ENCODE measurements at regions not wholly inside any gene's neighbourhood (a gene's known extent, or its start where the extent isn't known, plus 50 kb on each side); places are given as distances from the start of the nearest gene placed in this dataset.

DNA sequence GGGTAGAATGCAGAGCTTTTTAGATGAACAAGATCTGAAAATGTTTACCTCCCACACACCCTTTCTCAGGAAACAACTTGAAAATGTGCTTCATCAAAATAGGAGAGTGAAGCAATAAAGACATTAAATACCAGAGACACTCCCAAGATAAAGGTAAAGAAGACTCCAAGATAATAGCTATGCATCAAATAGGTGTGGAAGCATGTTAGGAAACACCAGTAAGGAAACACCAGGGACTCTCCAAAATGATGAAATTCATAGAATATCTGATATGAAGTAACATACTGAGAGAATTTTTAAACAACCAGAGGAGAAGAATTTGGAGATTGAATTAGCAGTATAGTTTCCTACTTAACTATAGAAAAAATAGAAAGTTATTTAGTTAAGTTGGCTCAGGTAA, 57.0 kb downstream of the OR10A6 start:
- Histone ChIP-seq H3K4ac (ENCODE audit: low read length) (no peak overlapping the region), H3K4me1 (ENCODE audit: control insufficient read depth in 2 of 2, insufficient read depth in 1 of 2, low read depth in 1 of 2, low read length in 2 of 2) (peaks cover 1 to 17% of the 10 kb centered on the region in 2 donors), H2BK15ac (ENCODE audit: low read length) (no peak overlapping the region), H3K36me3 (replicated peaks in 1 of 2; ENCODE audit: control insufficient read depth in 2 of 2, insufficient read depth in 2 of 2, low read length in 2 of 2) (no peaks in the 10 kb centered on the region), H3K4me3 (ENCODE audit: low read length in 2 of 2) (no peak overlapping the region), H3K4me2 (ENCODE audit: insufficient read depth, low read length, poor library complexity, severe bottlenecking) (no peak overlapping the region), H4K8ac (ENCODE audit: low read depth, low read length) (no peak overlapping the region), H3K23ac (ENCODE audit: low read depth, low read length, poor library complexity) (no peak overlapping the region), H3K9me3 (replicated peaks in 1 of 2; ENCODE audit: control insufficient read depth in 2 of 2, insufficient read depth in 1 of 2, low read depth in 1 of 2, low read length in 2 of 2) (peaks cover 0 to 6% of the 10 kb centered on the region in 2 donors), H3K9ac (ENCODE audit: low read depth, low read length, poor library complexity) (no peak overlapping the region), H2AFZ (ENCODE audit: low read length) (peak overlapping the region; percentile 13), H2BK120ac (ENCODE audit: low read depth, low read length) (no peak overlapping the region), H2BK12ac (ENCODE audit: low read length) (no peak overlapping the region), H3K18ac (ENCODE audit: low read length) (no peak overlapping the region), H3K27me3 (ENCODE audit: control insufficient read depth in 3 of 3, insufficient read depth in 3 of 3, low read depth in 1 of 3, low read length in 3 of 3) (no peaks in the 10 kb centered on the region), H4K91ac (ENCODE audit: low read depth, low read length, poor library complexity) (no peak overlapping the region), H2BK5ac (ENCODE audit: low read length) (no peak overlapping the region), H2AK5ac (ENCODE audit: low read depth, low read length) (no peak overlapping the region), H3K27ac (replicated peaks; ENCODE audit: low read length) (no peak overlapping the region), H3K79me1 (ENCODE audit: low read depth, low read length) (no peaks in the 10 kb centered on the region), H3K14ac (ENCODE audit: low read length) (no peak overlapping the region)
- DNase-seq (ENCODE audit: low spot score) = no peak

DNA sequence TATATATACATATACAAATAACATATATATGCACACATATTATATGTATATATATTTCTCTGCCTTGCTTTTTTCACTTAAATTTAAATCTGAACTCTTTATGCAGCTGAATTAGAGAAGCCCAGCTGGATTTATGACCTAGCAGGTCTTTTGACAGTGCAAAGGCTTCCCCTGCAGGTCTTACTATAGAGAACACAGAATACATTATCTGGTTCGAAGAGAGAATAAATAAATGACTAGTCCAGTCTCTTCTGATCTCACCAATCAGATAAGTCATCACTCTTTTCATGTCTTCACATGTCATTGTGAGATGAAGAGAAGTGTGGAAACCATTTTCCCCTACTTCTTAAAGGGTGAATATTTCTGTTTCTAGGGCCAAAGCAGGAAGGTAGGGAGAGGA, 58.2 kb downstream of the OR10A6 start:
- no peak overlapping the region for H2AK5ac ChIP-seq (ENCODE audit: low read depth, low read length)
- no peaks in the 10 kb centered on the region for H3K36me3 ChIP-seq (replicated peaks in 1 of 2; ENCODE audit: control insufficient read depth in 2 of 2, insufficient read depth in 2 of 2, low read length in 2 of 2)
- H3K27me3 ChIP-seq (ENCODE audit: control insufficient read depth in 3 of 3, insufficient read depth in 3 of 3, low read depth in 1 of 3, low read length in 3 of 3) = no peaks in the 10 kb centered on the region
- H3K4me1 ChIP-seq (ENCODE audit: control insufficient read depth in 2 of 2, insufficient read depth in 1 of 2, low read depth in 1 of 2, low read length in 2 of 2) = peaks cover 0 to 17% of the 10 kb centered on the region in 2 donors
- H3K14ac ChIP-seq (ENCODE audit: low read length) = no peak overlapping the region
- H3K9me3 ChIP-seq (replicated peaks in 1 of 2; ENCODE audit: control insufficient read depth in 2 of 2, insufficient read depth in 1 of 2, low read depth in 1 of 2, low read length in 2 of 2) = peaks cover 0 to 6% of the 10 kb centered on the region in 2 donors
- H3K79me1 ChIP-seq (ENCODE audit: low read depth, low read length) = no peaks in the 10 kb centered on the region
- no peak overlapping the region for H3K4ac ChIP-seq (ENCODE audit: low read length)
- no peak overlapping the region for H3K27ac ChIP-seq (replicated peaks; ENCODE audit: low read length)
- H3K18ac ChIP-seq (ENCODE audit: low read length) = no peak overlapping the region
- WGBS, 2 donors (ENCODE audit: extremely low coverage in 2 of 2, insufficient read length in 2 of 2, insufficient replicate concordance in 1 of 2) = no CpG with 5 or more reads among the region's 1 CpG
- H3K9ac ChIP-seq (ENCODE audit: low read depth, low read length, poor library complexity) = no peak overlapping the region
- H2BK12ac ChIP-seq (ENCODE audit: low read length) = no peak overlapping the region
- H2BK15ac ChIP-seq (ENCODE audit: low read length) = no peak overlapping the region
- no peak overlapping the region for H3K4me3 ChIP-seq (ENCODE audit: low read length in 2 of 2)
- no peak overlapping the region for H3K23ac ChIP-seq (ENCODE audit: low read depth, low read length, poor library complexity)
- H4K91ac ChIP-seq (ENCODE audit: low read depth, low read length, poor library complexity) = no peak overlapping the region
- H3K4me2 ChIP-seq (ENCODE audit: insufficient read depth, low read length, poor library complexity, severe bottlenecking) = no peak overlapping the region
- DNase-seq (ENCODE audit: low spot score) = no peak
- peak overlapping the region; percentile 2 for H2AFZ ChIP-seq (ENCODE audit: low read length)
- no peak overlapping the region for H4K8ac ChIP-seq (ENCODE audit: low read depth, low read length)
- no peak overlapping the region for H2BK5ac ChIP-seq (ENCODE audit: low read length)
- no peak overlapping the region for H2BK120ac ChIP-seq (ENCODE audit: low read depth, low read length)

DNA sequence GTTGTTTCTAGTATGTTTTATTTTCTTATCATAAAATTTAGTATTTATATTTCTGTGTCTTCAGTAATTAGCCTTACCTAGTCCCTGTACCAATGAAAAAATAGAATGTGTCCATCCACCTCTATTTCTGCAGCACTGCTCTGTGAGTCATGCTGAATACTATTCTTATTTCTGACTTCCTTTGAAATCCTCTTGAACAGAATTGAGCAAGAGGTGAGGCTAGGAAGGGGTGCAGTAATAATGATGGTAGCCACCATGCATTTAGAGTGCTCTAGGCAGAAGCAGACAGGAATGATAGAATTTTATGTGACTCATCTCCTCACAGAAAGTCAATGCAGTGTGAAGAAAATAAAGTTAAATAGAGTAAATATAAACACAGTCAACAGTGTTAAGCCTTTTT, 60.0 kb downstream of the OR10A6 start:
- no peak overlapping the region for H4K91ac ChIP-seq (ENCODE audit: low read depth, low read length, poor library complexity)
- H3K9me3 ChIP-seq (replicated peaks in 1 of 2; ENCODE audit: control insufficient read depth in 2 of 2, insufficient read depth in 1 of 2, low read depth in 1 of 2, low read length in 2 of 2) = peaks cover 0 to 6% of the 10 kb centered on the region in 2 donors
- H3K14ac ChIP-seq (ENCODE audit: low read length) = no peak overlapping the region
- H3K4me3 ChIP-seq (ENCODE audit: low read length in 2 of 2) = no peak overlapping the region
- DNase-seq (ENCODE audit: low spot score) = no peak
- no peak overlapping the region for H3K4ac ChIP-seq (ENCODE audit: low read length)
- H2BK120ac ChIP-seq (ENCODE audit: low read depth, low read length) = no peak overlapping the region
- no peaks in the 10 kb centered on the region for H3K27me3 ChIP-seq (ENCODE audit: control insufficient read depth in 3 of 3, insufficient read depth in 3 of 3, low read depth in 1 of 3, low read length in 3 of 3)
- H2BK5ac ChIP-seq (ENCODE audit: low read length) = no peak overlapping the region
- H2BK15ac ChIP-seq (ENCODE audit: low read length) = no peak overlapping the region
- H3K4me2 ChIP-seq (ENCODE audit: insufficient read depth, low read length, poor library complexity, severe bottlenecking) = no peak overlapping the region
- H3K4me1 ChIP-seq (ENCODE audit: control insufficient read depth in 2 of 2, insufficient read depth in 1 of 2, low read depth in 1 of 2, low read length in 2 of 2) = peaks cover 0 to 17% of the 10 kb centered on the region in 2 donors
- H4K8ac ChIP-seq (ENCODE audit: low read depth, low read length) = no peak overlapping the region
- H3K23ac ChIP-seq (ENCODE audit: low read depth, low read length, poor library complexity) = no peak overlapping the region
- H3K36me3 ChIP-seq (replicated peaks in 1 of 2; ENCODE audit: control insufficient read depth in 2 of 2, insufficient read depth in 2 of 2, low read length in 2 of 2) = no peaks in the 10 kb centered on the region
- no peak overlapping the region for H3K18ac ChIP-seq (ENCODE audit: low read length)
- H3K79me1 ChIP-seq (ENCODE audit: low read depth, low read length) = no peaks in the 10 kb centered on the region
- H2BK12ac ChIP-seq (ENCODE audit: low read length) = no peak overlapping the region
- no peak overlapping the region for H2AFZ ChIP-seq (ENCODE audit: low read length)
- no peak overlapping the region for H3K9ac ChIP-seq (ENCODE audit: low read depth, low read length, poor library complexity)
- H2AK5ac ChIP-seq (ENCODE audit: low read depth, low read length) = no peak overlapping the region
- H3K27ac ChIP-seq (replicated peaks; ENCODE audit: low read length) = no peak overlapping the region

DNA sequence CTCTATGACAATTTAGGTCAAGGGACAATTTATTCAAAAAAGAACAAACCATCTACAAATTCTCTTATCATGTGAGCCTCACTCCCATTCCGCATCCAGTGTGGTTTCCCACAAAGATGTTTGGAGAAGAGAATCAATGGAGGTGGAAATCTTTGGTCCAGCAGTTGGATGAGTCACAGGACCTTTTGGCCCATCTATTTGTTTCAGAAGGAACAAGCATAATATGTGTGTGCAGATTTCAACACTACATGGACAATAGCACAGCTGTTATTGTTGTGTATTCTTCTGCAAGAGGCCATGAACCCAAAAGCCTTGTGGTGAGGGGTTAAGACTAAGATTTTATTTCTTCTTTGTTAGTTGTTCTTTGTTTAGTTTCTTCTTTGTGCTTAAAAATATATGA, 61.6 kb downstream of the OR10A6 start:
- WGBS, 2 donors (ENCODE audit: extremely low coverage in 2 of 2, insufficient read length in 2 of 2, insufficient replicate concordance in 1 of 2) = no CpG with 5 or more reads among the region's 1 CpG
- Histone ChIP-seq H4K91ac (ENCODE audit: low read depth, low read length, poor library complexity) (no peak overlapping the region), H3K27me3 (ENCODE audit: control insufficient read depth in 3 of 3, insufficient read depth in 3 of 3, low read depth in 1 of 3, low read length in 3 of 3) (no peaks in the 10 kb centered on the region), H2BK15ac (ENCODE audit: low read length) (no peak overlapping the region), H3K9me3 (replicated peaks in 1 of 2; ENCODE audit: control insufficient read depth in 2 of 2, insufficient read depth in 1 of 2, low read depth in 1 of 2, low read length in 2 of 2) (peaks cover 0 to 6% of the 10 kb centered on the region in 2 donors), H3K14ac (ENCODE audit: low read length) (no peak overlapping the region), H3K18ac (ENCODE audit: low read length) (no peak overlapping the region), H2BK5ac (ENCODE audit: low read length) (no peak overlapping the region), H3K4me2 (ENCODE audit: insufficient read depth, low read length, poor library complexity, severe bottlenecking) (no peak overlapping the region), H2BK12ac (ENCODE audit: low read length) (no peak overlapping the region), H3K27ac (replicated peaks; ENCODE audit: low read length) (no peak overlapping the region), H4K8ac (ENCODE audit: low read depth, low read length) (no peak overlapping the region), H3K9ac (ENCODE audit: low read depth, low read length, poor library complexity) (no peak overlapping the region), H3K4ac (ENCODE audit: low read length) (no peak overlapping the region), H3K4me1 (ENCODE audit: control insufficient read depth in 2 of 2, insufficient read depth in 1 of 2, low read depth in 1 of 2, low read length in 2 of 2) (peaks cover 0 to 17% of the 10 kb centered on the region in 2 donors), H3K79me1 (ENCODE audit: low read depth, low read length) (no peaks in the 10 kb centered on the region), H3K23ac (ENCODE audit: low read depth, low read length, poor library complexity) (no peak overlapping the region), H3K4me3 (ENCODE audit: low read length in 2 of 2) (no peak overlapping the region), H2AFZ (ENCODE audit: low read length) (no peak overlapping the region), H2AK5ac (ENCODE audit: low read depth, low read length) (no peak overlapping the region), H3K36me3 (replicated peaks in 1 of 2; ENCODE audit: control insufficient read depth in 2 of 2, insufficient read depth in 2 of 2, low read length in 2 of 2) (no peaks in the 10 kb centered on the region), H2BK120ac (ENCODE audit: low read depth, low read length) (no peak overlapping the region)
- no peak for DNase-seq (ENCODE audit: low spot score)
